Adrenal gland (tissue), 9 donors: ENCODE measurements at regions not wholly inside any gene's neighbourhood (a gene's known extent, or its start where the extent isn't known, plus 50 kb on each side); places are given as distances from the start of the nearest gene placed in this dataset.

Experiments used
- DNase-seq, 7 donors: peaks; one replicate each; pipeline ENCODE4 v3.0.0-alpha.2; 2019 to 2020
- H3K27ac ChIP-seq, 5 donors: fragments of 200-600 bp; sonication (generic) in 4 of 5; 1 replicate in 3 of 5; 2 replicates in 2 of 5; pipeline versions ENCODE4 v1.5.1 to v1.8.0; 2016 to 2020; ENCODE audit warnings: mild to moderate bottlenecking in 1 of 5
- H3K27me3 ChIP-seq: fragments of 200-600 bp; 2 replicates; pipeline ENCODE4 v1.8.0; 2021
- H3K36me3 ChIP-seq, 2 donors: fragments of 200-600 bp; replicated peaks in 1 of 2; 1 replicate in 1 of 2; 2 replicates in 1 of 2; pipeline versions ENCODE4 v1.5.1 to v1.8.0; 2018 to 2022
- H3K4me1 ChIP-seq, 2 donors: fragments of 200-600 bp; replicated peaks in 1 of 2; 1 replicate in 1 of 2; 2 replicates in 1 of 2; pipeline versions ENCODE4 v1.5.1 to v1.8.0; 2018 to 2021
- H3K4me3 ChIP-seq, 4 donors: fragments of 200-600 bp; sonication (generic) in 3 of 4; one replicate each; pipeline ENCODE4 v1.5.1; 2016 to 2018
- H3K9me3 ChIP-seq, 3 donors: fragments of 200-600 bp; sonication (generic) in 1 of 3; replicated peaks in 1 of 3; 1 replicate in 2 of 3; 2 replicates in 1 of 3; pipeline versions ENCODE4 v1.5.1 to v1.8.0; 2016 to 2021
- POLR2A ChIP-seq, 2 donors: fragments of 450-650 bp; IDR thresholded peaks; one replicate each; pipeline ENCODE4 v1.6.1; 2017; ENCODE audit warnings: antibody characterized with exemption in 2 of 2, mild to moderate bottlenecking in 2 of 2, moderate library complexity in 1 of 2
- WGBS, 4 donors: extraction: QIAGEN DNeasy Blood & Tissue Kit in 2 of 4; methylation state at CpG; one replicate each; pipeline versions ENCODE4 v1.1.5 to v1.1.7; 2013 to 2017; 5-methylcytosine and 5-hydroxymethylcytosine counted together
- intact Hi-C, 2 donors: fragments of 100-400 bp; cut with DNase I; formaldehyde crosslinking; loops; one replicate each; pipeline versions ENCODE4 v1.14.1 to v1.15.0; 2022 to 2023
- TF ChIP-seq, protein P1 (sequence below), 6 experiments: fragments of 450-650 bp in 4 of 6; fragments of 200-600 bp in 2 of 6; sonication (generic) in 1 of 6; IDR thresholded peaks; 1 replicate in 5 of 6; 2 replicates in 1 of 6; pipeline versions ENCODE4 v1.5.1 to v1.8.0; 2016 to 2021; ENCODE audit warnings: antibody characterized with exemption in 6 of 6, mild to moderate bottlenecking in 2 of 6, moderate library complexity in 1 of 6
- donor health status: healthy with polysubstance abuse.
- donor health status: Bipolar disorder and iron deficiency.
- donor health status: DM: yes; HTN: yes; CAD: no.
- donor health status: DM: no; HTN: no; CAD: no.
- donor health status: DM: no; HTN: no; CAD: no.

- 67 to 82% (median 81%) methylated on average over 1 of the region's 1 CpG for WGBS, 4 donors
- Histone ChIP-seq H3K9me3 (no peaks in the 10 kb centered on the region), H3K4me1 (no peaks in the 10 kb centered on the region), H3K36me3 (no peaks in the 10 kb centered on the region), H3K4me3 (no peak overlapping the region), H3K27me3 (no peaks in the 10 kb centered on the region), H3K27ac (no peak overlapping the region)
- DNase-seq, result no peak
- intact Hi-C loops, result no loop called here
- TF ChIP-seq, protein P1, sequence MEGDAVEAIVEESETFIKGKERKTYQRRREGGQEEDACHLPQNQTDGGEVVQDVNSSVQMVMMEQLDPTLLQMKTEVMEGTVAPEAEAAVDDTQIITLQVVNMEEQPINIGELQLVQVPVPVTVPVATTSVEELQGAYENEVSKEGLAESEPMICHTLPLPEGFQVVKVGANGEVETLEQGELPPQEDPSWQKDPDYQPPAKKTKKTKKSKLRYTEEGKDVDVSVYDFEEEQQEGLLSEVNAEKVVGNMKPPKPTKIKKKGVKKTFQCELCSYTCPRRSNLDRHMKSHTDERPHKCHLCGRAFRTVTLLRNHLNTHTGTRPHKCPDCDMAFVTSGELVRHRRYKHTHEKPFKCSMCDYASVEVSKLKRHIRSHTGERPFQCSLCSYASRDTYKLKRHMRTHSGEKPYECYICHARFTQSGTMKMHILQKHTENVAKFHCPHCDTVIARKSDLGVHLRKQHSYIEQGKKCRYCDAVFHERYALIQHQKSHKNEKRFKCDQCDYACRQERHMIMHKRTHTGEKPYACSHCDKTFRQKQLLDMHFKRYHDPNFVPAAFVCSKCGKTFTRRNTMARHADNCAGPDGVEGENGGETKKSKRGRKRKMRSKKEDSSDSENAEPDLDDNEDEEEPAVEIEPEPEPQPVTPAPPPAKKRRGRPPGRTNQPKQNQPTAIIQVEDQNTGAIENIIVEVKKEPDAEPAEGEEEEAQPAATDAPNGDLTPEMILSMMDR (IDR thresholded peaks at IDR 0.05), result no peak
- no peak for TF ChIP-seq POLR2A (IDR thresholded peaks at IDR 0.05)
These were observed 474.6 kb upstream of the ATXN8OS start for GRCh38 chr13:69633044-69633443.

DNA sequence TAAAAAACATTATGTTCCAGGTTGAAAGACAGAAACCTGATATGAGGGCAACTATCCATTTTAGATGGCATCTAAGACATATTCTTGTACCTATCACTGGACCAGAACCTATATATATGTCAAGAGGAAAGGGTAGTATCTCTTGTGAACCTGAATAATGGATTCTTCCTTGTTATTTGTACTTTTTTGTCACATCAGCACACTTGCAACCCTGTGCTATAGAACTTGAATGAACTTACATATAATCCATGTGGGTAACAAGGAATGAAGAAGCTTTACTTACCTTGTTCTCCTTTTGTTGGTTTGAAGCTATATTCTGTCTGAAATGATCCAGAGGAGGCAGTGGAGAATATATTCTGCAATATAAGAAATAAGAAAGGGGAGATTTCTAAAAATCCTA is 483.7 kb upstream of the ATXN8OS start:
- Histone ChIP-seq H3K4me1 (no peaks in the 10 kb centered on the region), H3K36me3 (no peaks in the 10 kb centered on the region), H3K27me3 (no peaks in the 10 kb centered on the region), H3K27ac (no peak overlapping the region), H3K4me3 (no peak overlapping the region), H3K9me3 (no peaks in the 10 kb centered on the region)
- TF ChIP-seq POLR2A (IDR thresholded peaks at IDR 0.05), result no peak
- TF ChIP-seq, protein P1 (IDR thresholded peaks at IDR 0.05), result no peak
- intact Hi-C loops, result no loop called here
- no peak for DNase-seq

- no peak overlapping the region for H3K27ac ChIP-seq
- 31 to 52% (median 39%) methylated on average over 2 of the region's 2 CpGs for WGBS, 4 donors
- no peak for DNase-seq
- intact Hi-C loops, result no loop called here
- H3K4me1 ChIP-seq, result no peaks in the 10 kb centered on the region
- TF ChIP-seq POLR2A (IDR thresholded peaks at IDR 0.05), result no peak
- TF ChIP-seq, protein P1 (IDR thresholded peaks at IDR 0.05), result no peak
- H3K4me3 ChIP-seq, result no peak overlapping the region
- no peaks in the 10 kb centered on the region for H3K9me3 ChIP-seq
- no peaks in the 10 kb centered on the region for H3K36me3 ChIP-seq
- no peaks in the 10 kb centered on the region for H3K27me3 ChIP-seq
These were observed 488.0 kb upstream of the ATXN8OS start for GRCh38 chr13:69619651-69620050.

GRCh38 chr13:69618838-69619237 is 488.8 kb upstream of the ATXN8OS start:
- Histone ChIP-seq H3K27ac (no peak overlapping the region), H3K36me3 (no peaks in the 10 kb centered on the region), H3K27me3 (no peaks in the 10 kb centered on the region), H3K4me1 (no peaks in the 10 kb centered on the region), H3K9me3 (no peaks in the 10 kb centered on the region), H3K4me3 (no peak overlapping the region)
- WGBS, 4 donors, result 92 to 100% (median 97%) methylated on average over 1 of the region's 1 CpG
- TF ChIP-seq, protein P1 (IDR thresholded peaks at IDR 0.05), result no peak
- TF ChIP-seq POLR2A (IDR thresholded peaks at IDR 0.05), result no peak
- intact Hi-C loops, result no loop called here
- no peak for DNase-seq
